SK-N-MC (cell line): ENCODE measurements at regions not wholly inside any gene's neighbourhood (a gene's known extent, or its start where the extent isn't known, plus 50 kb on each side); places are given as distances from the start of the nearest gene placed in this dataset.

Experiments used
- EZH2 ChIP-seq: fragments of 200-600 bp; sonication (generic); IDR thresholded peaks from one replicate; pipeline ENCODE4 v1.6.1; 2017; ENCODE audit warnings: antibody characterized with exemption
- POLR2AphosphoS5 ChIP-seq: IDR thresholded peaks from 2 replicates; pipeline ENCODE4 v1.6.1; 2012; ENCODE audit warnings: mild to moderate bottlenecking, low read depth, low read length, borderline replicate concordance

GRCh38 chr2:154537843-154538450, 160.5 kb upstream of the KCNJ3 start:
- TF ChIP-seq EZH2: no peak
- no peak for TF ChIP-seq POLR2AphosphoS5
